H1 (cell line): ENCODE measurements at regions not wholly inside any gene's neighbourhood (a gene's known extent, or its start where the extent isn't known, plus 50 kb on each side); places are given as distances from the start of the nearest gene placed in this dataset.

ENCODE experiments used
- CTCF ChIA-PET: fragments of 300-600 bp; sonication (Branson Sonifier 250); formaldehyde crosslinking; loops from one replicate; lab custom pipeline; 2021; ENCODE audit not compliant: partially characterized antibody; lab: Charles Lee
- POLR2A ChIA-PET: fragments of 300-600 bp; sonication (Branson Sonifier 250); formaldehyde crosslinking; loops from one replicate; lab custom pipeline; 2021; ENCODE audit warnings: inconsistent platforms; ENCODE audit not compliant: partially characterized antibody; lab: Charles Lee
- DNase-seq, 2 experiments: peaks; one replicate each; pipeline versions ENCODE4 v3.0.0 to v3.0.0-alpha.2; 2010 to 2022; ENCODE audit warnings: low spot score in 2 of 2, low read depth in 1 of 2, mixed read lengths in 1 of 2
- FAIRE-seq: peaks from 2 replicates; lab custom pipeline; 2011; peaks lifted over from hg19 to GRCh38; lab: Jason Lieb, UNC
- H2AFZ ChIP-seq: 2 replicates; pipeline ENCODE4 v1.8.1; 2012; ENCODE audit warnings: low read length, inconsistent platforms
- H2AK5ac ChIP-seq: 2 replicates; pipeline ENCODE4 v1.6.1; 2013; ENCODE audit warnings: low read depth, low read length
- H2BK120ac ChIP-seq: replicated peaks from 2 replicates; pipeline ENCODE3; 2013; ENCODE audit warnings: low read depth, low read length, inconsistent platforms
- H2BK12ac ChIP-seq: 2 replicates; pipeline ENCODE4 v1.6.1; 2013; ENCODE audit warnings: low read depth, low read length
- H2BK15ac ChIP-seq: 2 replicates; pipeline ENCODE4 v1.6.1; 2013; ENCODE audit warnings: low read length
- H2BK20ac ChIP-seq: 2 replicates; pipeline ENCODE4 v1.6.1; 2013; ENCODE audit warnings: low read length
- H2BK5ac ChIP-seq: 2 replicates; pipeline ENCODE4 v1.6.1; 2013; ENCODE audit warnings: low read depth, low read length
- H3K14ac ChIP-seq: 2 replicates; pipeline ENCODE4 v1.6.1; 2013; ENCODE audit warnings: inconsistent platforms; ENCODE audit not compliant: insufficient read length
- H3K18ac ChIP-seq: 2 replicates; pipeline ENCODE4 v1.6.1; 2013; ENCODE audit warnings: low read length; ENCODE audit errors: extremely low read depth
- H3K23ac ChIP-seq: 2 replicates; pipeline ENCODE4 v1.6.1; 2013; ENCODE audit warnings: inconsistent platforms; ENCODE audit not compliant: insufficient read length
- H3K23me2 ChIP-seq: 2 replicates; pipeline ENCODE4 v1.6.1; 2013; ENCODE audit warnings: low read depth, low read length
- H3K27ac ChIP-seq: 2 replicates; pipeline ENCODE4 v1.6.1; 2011; ENCODE audit warnings: low read depth, low read length, inconsistent platforms
- H3K27me3 ChIP-seq, 4 experiments: replicated peaks in 1 of 4; 1 replicate in 1 of 4; 2 replicates in 3 of 4; pipeline versions ENCODE4 v1.6.1 to v1.8.1; 2011 to 2013; ENCODE audit warnings: low read length in 3 of 4, mild to moderate bottlenecking in 3 of 4, inconsistent platforms in 2 of 4, mixed read lengths in 2 of 4, moderate library complexity in 1 of 4; ENCODE audit not compliant: control insufficient read depth in 3 of 4, insufficient read depth in 3 of 4; ENCODE audit errors: extremely low read depth in 1 of 4
- H3K36me3 ChIP-seq, 4 experiments: 2 replicates each; pipeline versions ENCODE4 v1.6.1 to v1.8.1; 2011 to 2013; ENCODE audit warnings: mild to moderate bottlenecking in 4 of 4, low read length in 3 of 4, moderate library complexity in 2 of 4, control low read depth in 1 of 4, inconsistent platforms in 1 of 4; ENCODE audit not compliant: insufficient read depth in 4 of 4, control insufficient read depth in 2 of 4
- H3K4ac ChIP-seq: replicated peaks from 2 replicates; pipeline ENCODE3; 2013; ENCODE audit warnings: low read length, low read depth, mixed read lengths, inconsistent platforms; ENCODE audit not compliant: insufficient read length
- H3K4me1 ChIP-seq, 4 experiments: replicated peaks in 1 of 4; 1 replicate in 1 of 4; 2 replicates in 3 of 4; pipeline versions ENCODE4 v1.6.1 to v1.8.1; 2011 to 2013; ENCODE audit warnings: low read length in 3 of 4, inconsistent platforms in 2 of 4, mixed read lengths in 1 of 4; ENCODE audit not compliant: insufficient read depth in 4 of 4, control insufficient read depth in 3 of 4
- H3K4me2 ChIP-seq, 2 experiments: 2 replicates each; pipeline versions ENCODE4 v1.6.1 to v1.8.1; 2011 to 2013; ENCODE audit warnings: low read depth in 2 of 2, low read length in 2 of 2, control low read depth in 1 of 2, inconsistent platforms in 1 of 2, mild to moderate bottlenecking in 1 of 2; ENCODE audit not compliant: insufficient read depth in 1 of 2
- H3K4me3 ChIP-seq, 4 experiments: fragments of 200-600, 300-600 bp in 1 of 4; sonication (generic), shearing (Covaris generic), sonication (Bioruptor Twin) in 1 of 4; 2 replicates each; pipeline versions ENCODE4 v1.5.1 to v1.8.1; 2011 to 2016; ENCODE audit warnings: low read length in 4 of 4, low read depth in 3 of 4, control low read depth in 2 of 4, inconsistent platforms in 2 of 4, mild to moderate bottlenecking in 2 of 4, mixed read lengths in 1 of 4, moderate library complexity in 1 of 4; ENCODE audit not compliant: insufficient read depth in 2 of 4; ENCODE audit errors: extremely low read depth in 1 of 4
- H3K56ac ChIP-seq: replicated peaks from 2 replicates; pipeline ENCODE3; 2013; ENCODE audit warnings: low read depth, mild to moderate bottlenecking, mixed read lengths, low read length, inconsistent platforms; ENCODE audit not compliant: insufficient read length
- H3K79me1 ChIP-seq: 2 replicates; pipeline ENCODE4 v1.6.1; 2013; ENCODE audit warnings: low read depth, low read length, control low read depth
- H3K79me2 ChIP-seq, 2 experiments: 2 replicates each; pipeline versions ENCODE4 v1.6.1 to v1.8.1; 2012 to 2013; ENCODE audit warnings: low read length in 2 of 2, mild to moderate bottlenecking in 2 of 2, inconsistent platforms in 1 of 2; ENCODE audit not compliant: insufficient read depth in 2 of 2, control insufficient read depth in 1 of 2
- H3K9ac ChIP-seq, 4 experiments: replicated peaks in 1 of 4; 1 replicate in 1 of 4; 2 replicates in 3 of 4; pipeline versions ENCODE4 v1.6.1 to v1.8.1; 2011 to 2013; ENCODE audit warnings: low read depth in 3 of 4, low read length in 3 of 4, control low read depth in 2 of 4, mild to moderate bottlenecking in 2 of 4, moderate library complexity in 2 of 4, inconsistent platforms in 1 of 4; ENCODE audit errors: extremely low read depth in 1 of 4
- H3K9me3 ChIP-seq, 2 experiments: 2 replicates each; pipeline versions ENCODE4 v1.6.1 to v1.8.1; 2012 to 2013; ENCODE audit warnings: mild to moderate bottlenecking in 2 of 2, moderate library complexity in 2 of 2, control low read depth in 1 of 2, inconsistent platforms in 1 of 2, low read depth in 1 of 2, low read length in 1 of 2, mixed read lengths in 1 of 2; ENCODE audit not compliant: insufficient read depth in 2 of 2
- H4K20me1 ChIP-seq, 2 experiments: replicated peaks in 1 of 2; 2 replicates each; pipeline versions ENCODE3 to v1.8.1; 2011 to 2013; ENCODE audit warnings: inconsistent platforms in 2 of 2, low read length in 2 of 2, mild to moderate bottlenecking in 1 of 2; ENCODE audit not compliant: insufficient read depth in 2 of 2, control insufficient read depth in 1 of 2
- H4K5ac ChIP-seq: 2 replicates; pipeline ENCODE4 v1.6.1; 2013; ENCODE audit warnings: low read length, low read depth, mixed read lengths, inconsistent platforms; ENCODE audit not compliant: insufficient read length
- H4K8ac ChIP-seq: 2 replicates; pipeline ENCODE4 v1.8.0; 2013; ENCODE audit warnings: mild to moderate bottlenecking, moderate library complexity, low read length, inconsistent platforms; ENCODE audit not compliant: insufficient read depth; ENCODE audit errors: extremely low read depth
- H4K91ac ChIP-seq: replicated peaks from 2 replicates; pipeline ENCODE3; 2013; ENCODE audit warnings: low read length, mixed read lengths, inconsistent platforms; ENCODE audit not compliant: insufficient read length
- BRCA1 ChIP-seq: IDR thresholded peaks from 2 replicates; pipeline ENCODE4 v1.6.1; 2012; ENCODE audit warnings: low read depth, low read length, improper control_type of control experiment
- CBX8 ChIP-seq: fragments of 300-800, 300-1000 bp; sonication (generic); IDR thresholded peaks from 2 replicates; pipeline ENCODE4 v1.7.1; 2016; ENCODE audit warnings: low read depth, low read length, borderline replicate concordance
- CHD1 ChIP-seq: IDR thresholded peaks from 2 replicates; pipeline ENCODE4 v1.6.1; 2012; ENCODE audit warnings: low read depth, low read length, improper control_type of control experiment
- GTF2F1 ChIP-seq: IDR thresholded peaks from 2 replicates; pipeline ENCODE4 v1.6.1; 2012; ENCODE audit warnings: low read depth, low read length, improper control_type of control experiment, borderline replicate concordance
- JUND ChIP-seq: IDR thresholded peaks from 2 replicates; pipeline ENCODE4 v1.6.1; 2011; ENCODE audit warnings: mild to moderate bottlenecking, improper control_type of control experiment, low read length
- KDM4A ChIP-seq: IDR thresholded peaks from one replicate; pipeline ENCODE4 v1.7.1; 2012; ENCODE audit warnings: low read depth, mild to moderate bottlenecking, moderate library complexity, low read length, inconsistent platforms; ENCODE audit not compliant: severe bottlenecking
- KDM5A ChIP-seq: fragments of 200-600 bp; IDR thresholded peaks from 2 replicates; pipeline ENCODE4 v1.7.1; 2012; ENCODE audit warnings: mild to moderate bottlenecking, low read length, inconsistent platforms, mixed read lengths
- RNF2 ChIP-seq: fragments of 200-900, 300-1000 bp; sonication (generic); IDR thresholded peaks from 2 replicates; pipeline ENCODE4 v1.7.1; 2016; ENCODE audit warnings: borderline replicate concordance, low read depth, mild to moderate bottlenecking, antibody characterized with exemption, low read length; ENCODE audit not compliant: poor library complexity, severe bottlenecking; ENCODE audit errors: missing control alignments
- SAP30 ChIP-seq: fragments of 300-600 bp; sonication (generic); IDR thresholded peaks from 2 replicates; pipeline ENCODE4 v1.7.1; 2012; ENCODE audit warnings: low read length, moderate library complexity, mild to moderate bottlenecking, inconsistent platforms; ENCODE audit not compliant: insufficient read depth, insufficient replicate concordance
- TBP ChIP-seq: IDR thresholded peaks from 2 replicates; pipeline ENCODE4 v1.6.1; 2011; ENCODE audit warnings: low read depth, low read length, improper control_type of control experiment
- USF2 ChIP-seq: IDR thresholded peaks from 2 replicates; pipeline ENCODE4 v1.6.1; 2011; ENCODE audit warnings: low read length, improper control_type of control experiment
- WGBS, 2 experiments: shearing (Covaris generic) in 1 of 2; methylation state at CpG; one replicate each; pipeline versions ENCODE4 v1.1.6 to v1.1.7; 2013 to 2015; ENCODE audit warnings: low lambda C conversion rate in 2 of 2, mixed read lengths in 2 of 2, inconsistent platforms in 1 of 2, low coverage in 1 of 2, missing lambda C conversion rate in 1 of 2; ENCODE audit not compliant: insufficient replicate concordance in 2 of 2, insufficient coverage in 1 of 2, insufficient read length in 1 of 2; ENCODE audit errors: extremely low coverage in 1 of 2, missing lambda C conversion rate in 1 of 2; 5-methylcytosine and 5-hydroxymethylcytosine counted together
- TF ChIP-seq, protein P1 (sequence below): IDR thresholded peaks from 2 replicates; pipeline ENCODE4 v1.6.1; 2012; ENCODE audit warnings: inconsistent platforms

GRCh38 chr1:75673399-75673798, 51.1 kb upstream of the ACADM start:
- no peak overlapping the region for H3K4me3 ChIP-seq
- TF ChIP-seq KDM5A (no peak), SAP30 (no peak), CBX8 (no peak), RNF2 (no peak), CHD1 (no peak), KDM4A (no peak), TBP (no peak), USF2 (no peak), JUND (no peak), GTF2F1 (no peak), BRCA1 (no peak)
- TF ChIP-seq, protein P1, sequence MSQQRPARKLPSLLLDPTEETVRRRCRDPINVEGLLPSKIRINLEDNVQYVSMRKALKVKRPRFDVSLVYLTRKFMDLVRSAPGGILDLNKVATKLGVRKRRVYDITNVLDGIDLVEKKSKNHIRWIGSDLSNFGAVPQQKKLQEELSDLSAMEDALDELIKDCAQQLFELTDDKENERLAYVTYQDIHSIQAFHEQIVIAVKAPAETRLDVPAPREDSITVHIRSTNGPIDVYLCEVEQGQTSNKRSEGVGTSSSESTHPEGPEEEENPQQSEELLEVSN = no peak

More at GRCh38 chr1:75673399-75673798, 51.1 kb upstream of the ACADM start:
- no peak overlapping the region for H2AFZ ChIP-seq
- H3K56ac ChIP-seq = no peak overlapping the region
- peak overlapping the region; percentile 89; the same call in 1 of the 2 replicates for H2BK5ac ChIP-seq
- H4K91ac ChIP-seq = peak overlapping the region; percentile 70
- H3K14ac ChIP-seq = no peak overlapping the region
- peak overlapping the region; percentile 72 for H2BK12ac ChIP-seq
- peak overlapping the region; percentile 98 for H2BK20ac ChIP-seq
- peak overlapping the region; percentile 90 for H2BK120ac ChIP-seq
- no peaks in the 10 kb centered on the region; a peak in 1 of 4 replicates for H3K9me3 ChIP-seq
- no peak overlapping the region for H4K8ac ChIP-seq
- FAIRE-seq (no peak), DNase-seq (no peak)
- H3K4me1 ChIP-seq = peaks cover 2 to 11% (median 9%) of the 10 kb centered on the region in 4 experiments; a peak in 4 of 7 replicates
- CTCF ChIA-PET = interaction anchor here (0.6 to 2.0 kb wide), 7 partner anchors 18 to 416 kb away, joined by 3 to 7 read pairs (median 5); no protein-coding TSS in a partner anchor
- no peak overlapping the region for H3K4ac ChIP-seq
- no peak overlapping the region for H4K5ac ChIP-seq
- H2BK15ac ChIP-seq = peak overlapping the region; percentile 25; the same call in 1 of the 2 replicates
- H3K27ac ChIP-seq = no peak overlapping the region
- POLR2A ChIA-PET = interaction anchor here (0.9 to 1.9 kb wide), 8 partner anchors 11 to 122 kb away, joined by 3 to 11 read pairs (median 4); partner anchors contain the start of gene RABGGTB
- 100% methylated on average over 1 of the region's 1 CpG; no CpG with 5 or more reads in 1 of the 2 experiments for WGBS, 2 experiments
- no peak overlapping the region for H3K9ac ChIP-seq
- no peaks in the 10 kb centered on the region for H3K79me1 ChIP-seq
- no peak overlapping the region for H3K23ac ChIP-seq
- H4K20me1 ChIP-seq = no peaks in the 10 kb centered on the region
- H3K27me3 ChIP-seq = no peaks in the 10 kb centered on the region
- peak overlapping the region; percentile 88 for H3K18ac ChIP-seq
- H2AK5ac ChIP-seq = peak overlapping the region; percentile 93; the same call in 1 of the 2 replicates
- no peaks in the 10 kb centered on the region for H3K36me3 ChIP-seq
- H3K23me2 ChIP-seq = no peaks in the 10 kb centered on the region
- no peaks in the 10 kb centered on the region for H3K79me2 ChIP-seq
- H3K4me2 ChIP-seq = no peak overlapping the region
